ENCODE measurements at regions not wholly inside any gene's neighbourhood (a gene's known extent, or its start where the extent isn't known, plus 50 kb on each side); places are given as distances from the start of the nearest gene placed in this dataset.

- Mint-ChIP-seq H3K27ac (no peak overlapping the region), H3K27me3 (no peaks in the 10 kb centered on the region), H3K36me3 (ENCODE audit: insufficient read depth) (peaks cover 2% of the 10 kb centered on the region), H3K9me3 (ENCODE audit: low read depth) (peaks cover 12% of the 10 kb centered on the region), H3K4me1 (ENCODE audit: low read depth) (peaks cover 37% of the 10 kb centered on the region), H3K4me3 (ENCODE audit: low read depth) (no peak overlapping the region)
- no peak for DNase-seq (ENCODE audit: low spot score, unreplicated experiment)
- no peak for TF ChIP-seq CTCF (IDR thresholded peaks at IDR 0.05; ENCODE audit: unreplicated experiment)
Measured at GRCh38 chrX:6983207-6983955, 164.1 kb upstream of the STS start.

GRCh38 chrX:6981718-6982406 lies 165.7 kb upstream of the STS start:
- DNase-seq (ENCODE audit: low spot score, unreplicated experiment) = no peak
- Mint-ChIP-seq H3K27me3 (no peaks in the 10 kb centered on the region), H3K4me1 (ENCODE audit: low read depth) (peaks cover 26% of the 10 kb centered on the region), H3K36me3 (ENCODE audit: insufficient read depth) (peaks cover 2% of the 10 kb centered on the region), H3K9me3 (ENCODE audit: low read depth) (peaks cover 12% of the 10 kb centered on the region), H3K4me3 (ENCODE audit: low read depth) (no peak overlapping the region), H3K27ac (peak overlapping the region; percentile 19)
- no peak for TF ChIP-seq CTCF (IDR thresholded peaks at IDR 0.05; ENCODE audit: unreplicated experiment)

- Mint-ChIP-seq H3K4me3 (ENCODE audit: low read depth) (no peak overlapping the region), H3K9me3 (ENCODE audit: low read depth) (peaks cover 12% of the 10 kb centered on the region), H3K36me3 (ENCODE audit: insufficient read depth) (peaks cover 2% of the 10 kb centered on the region), H3K4me1 (ENCODE audit: low read depth) (peaks cover 18% of the 10 kb centered on the region), H3K27ac (no peak overlapping the region), H3K27me3 (no peaks in the 10 kb centered on the region)
- no peak for DNase-seq (ENCODE audit: low spot score, unreplicated experiment)
- TF ChIP-seq CTCF (IDR thresholded peaks at IDR 0.05; ENCODE audit: unreplicated experiment) = no peak
Measured at GRCh38 chrX:6980981-6981380, 166.5 kb upstream of the STS start.

GRCh38 chrX:6968231-6968630 lies 179.3 kb upstream of the STS start:
- DNase-seq (ENCODE audit: low spot score, unreplicated experiment) = no peak
- no peak for TF ChIP-seq CTCF (IDR thresholded peaks at IDR 0.05; ENCODE audit: unreplicated experiment)
- H3K27me3 Mint-ChIP-seq = no peaks in the 10 kb centered on the region
- peak overlapping the region; percentile 66 for H3K27ac Mint-ChIP-seq
- H3K36me3 Mint-ChIP-seq (ENCODE audit: insufficient read depth) = peaks cover 4% of the 10 kb centered on the region
- no peak overlapping the region for H3K4me3 Mint-ChIP-seq (ENCODE audit: low read depth)
- peaks cover 12% of the 10 kb centered on the region for H3K9me3 Mint-ChIP-seq (ENCODE audit: low read depth)
- peaks cover 8% of the 10 kb centered on the region for H3K4me1 Mint-ChIP-seq (ENCODE audit: low read depth)

GRCh38 chrX:6965729-6966128 lies 181.8 kb upstream of the STS start:
- Mint-ChIP-seq H3K4me3 (ENCODE audit: low read depth) (no peak overlapping the region), H3K9me3 (ENCODE audit: low read depth) (peaks cover 3% of the 10 kb centered on the region), H3K27me3 (no peaks in the 10 kb centered on the region), H3K4me1 (ENCODE audit: low read depth) (peaks cover 10% of the 10 kb centered on the region), H3K36me3 (ENCODE audit: insufficient read depth) (no peaks in the 10 kb centered on the region), H3K27ac (no peak overlapping the region)
- TF ChIP-seq CTCF (IDR thresholded peaks at IDR 0.05; ENCODE audit: unreplicated experiment) = no peak
- no peak for DNase-seq (ENCODE audit: low spot score, unreplicated experiment)

All from progenitor cell of endocrine pancreas (in vitro differentiated cells).